GM23338 (cell line): ENCODE measurements at regions not wholly inside any gene's neighbourhood (a gene's known extent, or its start where the extent isn't known, plus 50 kb on each side); places are given as distances from the start of the nearest gene placed in this dataset.

ENCODE experiments used
- ATAC-seq: fragments of 200-7000 bp; cut with Tn5 transposase; 3 replicates; pipeline ENCODE4 v1.9.1; 2020
- DNase-seq: peaks from one replicate; pipeline ENCODE4 v3.0.0-alpha.2; 2015; ENCODE audit warnings: low spot score
- H2AFZ ChIP-seq: fragments of 200-600 bp; sonication (generic); 2 replicates; pipeline ENCODE4 v1.8.0; 2016; ENCODE audit warnings: antibody characterized with exemption, mild to moderate bottlenecking, moderate library complexity
- H3F3A ChIP-seq: fragments of 200-600 bp; sonication (generic); replicated peaks from 2 replicates; pipeline ENCODE4 v1.8.0; 2017; ENCODE audit warnings: antibody characterized with exemption, mixed run types, low read depth
- H3K27ac ChIP-seq: fragments of 200-600 bp; sonication (generic); 2 replicates; pipeline ENCODE4 v1.6.1; 2016; ENCODE audit warnings: low read depth
- H3K27me3 ChIP-seq: fragments of 200-600 bp; sonication (generic); 2 replicates; pipeline ENCODE4 v1.8.0; 2016; ENCODE audit warnings: mild to moderate bottlenecking, mixed run types, moderate library complexity; ENCODE audit not compliant: insufficient read depth
- H3K36me3 ChIP-seq: fragments of 200-600 bp; sonication (generic); 2 replicates; pipeline ENCODE4 v1.8.0; 2016; ENCODE audit warnings: mild to moderate bottlenecking; ENCODE audit not compliant: insufficient read depth
- H3K4me1 ChIP-seq: fragments of 200-600 bp; sonication (generic); 2 replicates; pipeline ENCODE4 v1.8.0; 2016; ENCODE audit warnings: mild to moderate bottlenecking, moderate library complexity; ENCODE audit not compliant: insufficient read depth
- H3K4me2 ChIP-seq: fragments of 200-600 bp; sonication (generic); 2 replicates; pipeline ENCODE4 v1.7.1; 2017; ENCODE audit warnings: mixed run types
- H3K4me3 ChIP-seq: fragments of 200-600 bp; sonication (generic); 2 replicates; pipeline ENCODE4 v1.6.1; 2016; ENCODE audit warnings: mixed run types
- H3K79me2 ChIP-seq: fragments of 200-600 bp; sonication (generic); replicated peaks from 2 replicates; pipeline ENCODE4 v1.8.0; 2017; ENCODE audit warnings: mild to moderate bottlenecking; ENCODE audit not compliant: insufficient read depth
- H3K9me2 ChIP-seq: fragments of 200-600 bp; sonication (generic); 2 replicates; pipeline ENCODE4 v1.8.0; 2017; ENCODE audit not compliant: insufficient read depth
- H4K20me1 ChIP-seq: fragments of 200-600 bp; sonication (generic); replicated peaks from 2 replicates; pipeline ENCODE4 v1.8.0; 2017; ENCODE audit warnings: mild to moderate bottlenecking; ENCODE audit not compliant: insufficient read depth
- H3K27ac Mint-ChIP-seq: 2 replicates; pipeline ENCODE4 v1.8.0; 2020; ENCODE audit warnings: inconsistent platforms, mild to moderate bottlenecking, moderate library complexity, mixed read lengths
- H3K27me3 Mint-ChIP-seq: 3 replicates; pipeline ENCODE4 v1.8.0; 2022; ENCODE audit warnings: low read depth, mild to moderate bottlenecking, moderate library complexity, mixed read lengths, inconsistent platforms; ENCODE audit not compliant: insufficient read depth, poor library complexity
- H3K36me3 Mint-ChIP-seq: 3 replicates; pipeline ENCODE4 v1.8.0; 2021; ENCODE audit warnings: low read depth, mild to moderate bottlenecking, inconsistent platforms, moderate library complexity, mixed read lengths
- H3K4me1 Mint-ChIP-seq: 3 replicates; pipeline ENCODE4 v1.8.0; 2020; ENCODE audit warnings: mild to moderate bottlenecking, inconsistent platforms, mixed read lengths
- H3K4me3 Mint-ChIP-seq: 3 replicates; pipeline ENCODE4 v1.8.0; 2021; ENCODE audit warnings: moderate library complexity, mild to moderate bottlenecking, inconsistent platforms, mixed read lengths
- H3K9me3 Mint-ChIP-seq: 3 replicates; pipeline ENCODE4 v1.8.0; 2020; ENCODE audit warnings: moderate library complexity, mild to moderate bottlenecking, inconsistent platforms, mixed read lengths
- CREB1 ChIP-seq: fragments of 250-450 bp; sonication (Bioruptor Pico); IDR thresholded peaks from 2 replicates; pipeline ENCODE4 v1.5.0; 2020; ENCODE audit warnings: low read depth, mild to moderate bottlenecking, moderate library complexity
- CTCF ChIP-seq, 2 experiments: fragments of 200-600 bp in 1 of 2; sonication (generic) in 1 of 2; conservative IDR thresholded peaks; 2 replicates each; pipeline versions ENCODE4 v1.5.1 to v1.6.1; 2016 to 2017; ENCODE audit warnings: antibody characterized with exemption in 2 of 2, low read depth in 2 of 2, mild to moderate bottlenecking in 2 of 2, moderate library complexity in 1 of 2
- ETS1 ChIP-seq: IDR thresholded peaks from 2 replicates; pipeline ENCODE4 v1.6.1; 2016; ENCODE audit warnings: antibody characterized with exemption
- EZH2 ChIP-seq: fragments of 200-600 bp; sonication (generic); IDR thresholded peaks from one replicate; pipeline ENCODE4 v1.8.0; 2017; ENCODE audit warnings: antibody characterized with exemption, mild to moderate bottlenecking, low read depth; ENCODE audit not compliant: unreplicated experiment
- EZH2phosphoT487 ChIP-seq: fragments of 200-600 bp; sonication (generic); IDR thresholded peaks from one replicate; pipeline ENCODE4 v1.8.1; 2018; ENCODE audit warnings: antibody characterized with exemption; ENCODE audit not compliant: unreplicated experiment
- JUNB ChIP-seq: IDR thresholded peaks from one replicate; pipeline ENCODE4 v1.6.1; 2016; ENCODE audit warnings: antibody characterized with exemption; ENCODE audit not compliant: unreplicated experiment
- NANOG ChIP-seq: IDR thresholded peaks from 2 replicates; pipeline ENCODE4 v1.6.1; 2016; ENCODE audit warnings: antibody characterized with exemption, borderline replicate concordance
- POLR2AphosphoS5 ChIP-seq: IDR thresholded peaks from 2 replicates; pipeline ENCODE4 v1.6.1; 2016; ENCODE audit warnings: antibody characterized with exemption, low read depth
- REST ChIP-seq: IDR thresholded peaks from one replicate; pipeline ENCODE4 v1.6.1; 2018; ENCODE audit warnings: antibody characterized with exemption; ENCODE audit not compliant: unreplicated experiment
- STAT1 ChIP-seq: IDR thresholded peaks from one replicate; pipeline ENCODE4 v1.6.1; 2016; ENCODE audit warnings: antibody characterized with exemption; ENCODE audit not compliant: unreplicated experiment
- ZNF114 ChIP-seq: fragments of 250-450 bp; sonication (Bioruptor Pico); IDR thresholded peaks from 2 replicates; pipeline ENCODE4 v1.5.0; 2020; ENCODE audit warnings: mild to moderate bottlenecking, moderate library complexity
- ZNF331 ChIP-seq: fragments of 250-450 bp; sonication (Bioruptor Pico); IDR thresholded peaks from 2 replicates; pipeline ENCODE4 v1.5.0; 2020; ENCODE audit warnings: low read depth, mild to moderate bottlenecking, moderate library complexity
- ZNF462 ChIP-seq: fragments of 250-450 bp; sonication (Bioruptor Pico); IDR thresholded peaks from 2 replicates; pipeline ENCODE4 v1.5.0; 2020; ENCODE audit warnings: mild to moderate bottlenecking, moderate library complexity

GRCh38 chr9:104209387-104209786, 115.3 kb downstream of the SMC2 start:
- Histone ChIP-seq H3F3A (no peaks in the 10 kb centered on the region), H3K4me3 (no peak overlapping the region), H4K20me1 (no peaks in the 10 kb centered on the region), H3K27me3 (no peaks in the 10 kb centered on the region), H3K9me2 (0 out of 2 replicates have a peak, but pooled peaks cover 5% of the 10 kb centered on the region), H3K79me2 (no peaks in the 10 kb centered on the region), H3K4me1 (no peaks in the 10 kb centered on the region), H2AFZ (no peak overlapping the region; the same call in 1 of the 2 replicates), H3K36me3 (no peaks in the 10 kb centered on the region), H3K4me2 (no peak overlapping the region), H3K27ac (no peak overlapping the region)
- ATAC-seq: no peak
- H3K27ac Mint-ChIP-seq: no peak overlapping the region
- no peak for TF ChIP-seq ZNF331 (CRISPR knock-in tag)
- TF ChIP-seq JUNB: no peak
- TF ChIP-seq EZH2: no peak
- no peak for TF ChIP-seq CTCF (conservative IDR thresholded peaks at IDR 0.05; ENCODE audit: low read depth in 2 of 2)
- no peak for TF ChIP-seq POLR2AphosphoS5
- no peak for TF ChIP-seq ZNF462 (CRISPR knock-in tag)
- TF ChIP-seq ETS1: no peak
- TF ChIP-seq NANOG: no peak
- TF ChIP-seq ZNF114 (CRISPR knock-in tag): no peak
- no peak for TF ChIP-seq REST
- TF ChIP-seq CREB1 (CRISPR knock-in tag): no peak
- TF ChIP-seq STAT1: no peak
- no peak for TF ChIP-seq EZH2phosphoT487
- peaks cover 2% of the 10 kb centered on the region; the same call in 1 of the 3 replicates for H3K4me1 Mint-ChIP-seq
- H3K4me3 Mint-ChIP-seq: no peak overlapping the region
- no peaks in the 10 kb centered on the region for H3K36me3 Mint-ChIP-seq
- no peak for DNase-seq
- H3K27me3 Mint-ChIP-seq: no peaks in the 10 kb centered on the region
- H3K9me3 Mint-ChIP-seq: peaks cover 9% of the 10 kb centered on the region; the same call in 2 of the 3 replicates
